ENCODE measurements at regions not wholly inside any gene's neighbourhood (a gene's known extent, or its start where the extent isn't known, plus 50 kb on each side); places are given as distances from the start of the nearest gene placed in this dataset.

GRCh38 chr5:133865113-133865512, 103.3 kb downstream of the C5orf15 start:
- Histone ChIP-seq H3K4me3 (ENCODE audit: low read length) (no peak overlapping the region), H3K9me2 (replicated peaks; ENCODE audit: control insufficient read depth, low read length) (no peaks in the 10 kb centered on the region), H3K9me3 (ENCODE audit: control insufficient read depth, insufficient read depth, low read length) (no peaks in the 10 kb centered on the region), H3K4me2 (ENCODE audit: low read length) (no peak overlapping the region), H3K36me3 (ENCODE audit: control insufficient read depth, low read length) (no peaks in the 10 kb centered on the region), H3K27me3 (ENCODE audit: control insufficient read depth, low read length) (peaks cover 3% of the 10 kb centered on the region; the same call in 1 of the 2 replicates), H3K4me1 (ENCODE audit: control insufficient read depth, low read length) (peaks cover 14% of the 10 kb centered on the region), H4K20me1 (ENCODE audit: control insufficient read depth, insufficient read depth, low read depth, low read length) (no peaks in the 10 kb centered on the region), H3K27ac (ENCODE audit: low read depth, low read length) (no peak overlapping the region), H3F3A (ENCODE audit: control insufficient read depth, insufficient read depth) (no peaks in the 10 kb centered on the region), H3K79me2 (ENCODE audit: control insufficient read depth, low read length) (no peaks in the 10 kb centered on the region)
- TF ChIP-seq CTCF (IDR thresholded peaks at IDR 0.05; ENCODE audit: low read depth, low read length, poor library complexity, severe bottlenecking) (no peak), EZH2phosphoT487 (IDR thresholded peaks at IDR 0.05; ENCODE audit: borderline replicate concordance, low read length) (no peak)

GRCh38 chr5:133864711-133865110, 103.7 kb downstream of the C5orf15 start:
- Histone ChIP-seq H3F3A (ENCODE audit: control insufficient read depth, insufficient read depth) (no peaks in the 10 kb centered on the region), H3K4me3 (ENCODE audit: low read length) (no peak overlapping the region), H3K9me2 (replicated peaks; ENCODE audit: control insufficient read depth, low read length) (no peaks in the 10 kb centered on the region), H3K79me2 (ENCODE audit: control insufficient read depth, low read length) (no peaks in the 10 kb centered on the region), H4K20me1 (ENCODE audit: control insufficient read depth, insufficient read depth, low read depth, low read length) (no peaks in the 10 kb centered on the region), H3K9me3 (ENCODE audit: control insufficient read depth, insufficient read depth, low read length) (no peaks in the 10 kb centered on the region), H3K36me3 (ENCODE audit: control insufficient read depth, low read length) (no peaks in the 10 kb centered on the region), H3K27me3 (ENCODE audit: control insufficient read depth, low read length) (peaks cover 3% of the 10 kb centered on the region; the same call in 1 of the 2 replicates), H3K4me1 (ENCODE audit: control insufficient read depth, low read length) (peaks cover 14% of the 10 kb centered on the region), H3K4me2 (ENCODE audit: low read length) (no peak overlapping the region), H3K27ac (ENCODE audit: low read depth, low read length) (no peak overlapping the region)
- no peak for TF ChIP-seq CTCF (IDR thresholded peaks at IDR 0.05; ENCODE audit: low read depth, low read length, poor library complexity, severe bottlenecking)
- TF ChIP-seq EZH2phosphoT487 (IDR thresholded peaks at IDR 0.05; ENCODE audit: borderline replicate concordance, low read length): no peak

- H3K36me3 ChIP-seq (ENCODE audit: control insufficient read depth, low read length): no peaks in the 10 kb centered on the region
- H3K9me3 ChIP-seq (ENCODE audit: control insufficient read depth, insufficient read depth, low read length): no peaks in the 10 kb centered on the region
- no peaks in the 10 kb centered on the region for H3K79me2 ChIP-seq (ENCODE audit: control insufficient read depth, low read length)
- no peaks in the 10 kb centered on the region for H3K9me2 ChIP-seq (replicated peaks; ENCODE audit: control insufficient read depth, low read length)
- peaks cover 8% of the 10 kb centered on the region; the same call in 1 of the 2 replicates for H3K4me1 ChIP-seq (ENCODE audit: control insufficient read depth, low read length)
- TF ChIP-seq CTCF (IDR thresholded peaks at IDR 0.05; ENCODE audit: low read depth, low read length, poor library complexity, severe bottlenecking) (no peak), EZH2phosphoT487 (IDR thresholded peaks at IDR 0.05; ENCODE audit: borderline replicate concordance, low read length) (no peak)
- no peak overlapping the region for H3K4me2 ChIP-seq (ENCODE audit: low read length)
- H4K20me1 ChIP-seq (ENCODE audit: control insufficient read depth, insufficient read depth, low read depth, low read length): no peaks in the 10 kb centered on the region
- peaks cover 3% of the 10 kb centered on the region; the same call in 1 of the 2 replicates for H3K27me3 ChIP-seq (ENCODE audit: control insufficient read depth, low read length)
- no peaks in the 10 kb centered on the region for H3F3A ChIP-seq (ENCODE audit: control insufficient read depth, insufficient read depth)
- no peak overlapping the region for H3K4me3 ChIP-seq (ENCODE audit: low read length)
- no peak overlapping the region for H3K27ac ChIP-seq (ENCODE audit: low read depth, low read length)
These were observed 104.4 kb downstream of the C5orf15 start for GRCh38 chr5:133863857-133864585.
